HPDE6-E6E7 (cell line): ENCODE measurements at regions not wholly inside any gene's neighbourhood (a gene's known extent, or its start where the extent isn't known, plus 50 kb on each side); places are given as distances from the start of the nearest gene placed in this dataset.
"Not testable (repeated sequence)": the region's sequence is repeated elsewhere in the genome, so short reads cannot be mapped to it uniquely, and the experiment has no call there.

Source experiments
- DNase-seq: peaks from one replicate; pipeline ENCODE4 v3.0.0; 2011; ENCODE audit warnings: missing footprints; ENCODE audit errors: extremely low spot score

- DNase-seq, result not testable (repeated sequence)
Measured at GRCh38 chrX:39277685-39278390, 476.6 kb downstream of the MID1IP1 start.

GRCh38 chrX:39283239-39283638, 482.0 kb downstream of the MID1IP1 start:
- DNase-seq, result no peak

GRCh38 chrX:39288592-39288991, 487.3 kb downstream of the MID1IP1 start:
- DNase-seq, result no peak

- no peak for DNase-seq
Measured at GRCh38 chrX:39289827-39290226, 488.6 kb downstream of the MID1IP1 start.

- no peak for DNase-seq
Measured at GRCh38 chrX:39293203-39293602, 491.9 kb downstream of the MID1IP1 start.

- no peak for DNase-seq
Measured at GRCh38 chrX:39296472-39296871, 495.2 kb downstream of the MID1IP1 start.

- DNase-seq, result no peak
Measured at GRCh38 chrX:39298821-39299220, 497.6 kb downstream of the MID1IP1 start.

- no peak for DNase-seq
Measured at GRCh38 chrX:39299615-39300014, 498.4 kb downstream of the MID1IP1 start.

GRCh38 chrX:39301036-39301435, 499.8 kb downstream of the MID1IP1 start:
- no peak for DNase-seq

- DNase-seq, result no peak
Measured at GRCh38 chrX:39302838-39303237, 501.6 kb downstream of the MID1IP1 start.

GRCh38 chrX:39304746-39305145, 503.5 kb downstream of the MID1IP1 start:
- no peak for DNase-seq

GRCh38 chrX:39307488-39307887, 506.2 kb downstream of the MID1IP1 start:
- no peak for DNase-seq

- DNase-seq, result no peak
Measured at GRCh38 chrX:39308126-39308525, 506.9 kb downstream of the MID1IP1 start.

GRCh38 chrX:39309018-39309635, 507.9 kb downstream of the MID1IP1 start:
- no peak for DNase-seq

- DNase-seq, result no peak
Measured at GRCh38 chrX:39309721-39310152, 508.5 kb downstream of the MID1IP1 start.

- no peak for DNase-seq
Measured at GRCh38 chrX:39310891-39311290, 509.6 kb downstream of the MID1IP1 start.

- DNase-seq, result no peak
Measured at GRCh38 chrX:39311646-39312045, 510.4 kb downstream of the MID1IP1 start.

GRCh38 chrX:39313146-39313545, 511.9 kb downstream of the MID1IP1 start:
- no peak for DNase-seq

- DNase-seq, result no peak
Measured at GRCh38 chrX:39318506-39319343, 517.5 kb downstream of the MID1IP1 start.

GRCh38 chrX:39320165-39320564, 518.9 kb downstream of the MID1IP1 start:
- DNase-seq, result no peak

- DNase-seq, result no peak
Measured at GRCh38 chrX:39322496-39322895, 521.2 kb downstream of the MID1IP1 start.

- DNase-seq, result no peak
Measured at GRCh38 chrX:39324233-39324930, 523.1 kb downstream of the MID1IP1 start.
